ENCODE measurements at regions not wholly inside any gene's neighbourhood (a gene's known extent, or its start where the extent isn't known, plus 50 kb on each side); places are given as distances from the start of the nearest gene placed in this dataset.

- no peak for DNase-seq (ENCODE audit: extremely low read depth in 1 of 2, low read depth in 1 of 2)
Measured at GRCh38 chr14:39851202-39851601, 419.0 kb upstream of the FBXO33 start.

- no peak for DNase-seq (ENCODE audit: extremely low read depth in 1 of 2, low read depth in 1 of 2)
Measured at GRCh38 chr14:39847852-39848251, 415.6 kb upstream of the FBXO33 start.

GRCh38 chr14:39847194-39847593 is 415.0 kb upstream of the FBXO33 start:
- DNase-seq (ENCODE audit: extremely low read depth in 1 of 2, low read depth in 1 of 2) = no peak

GRCh38 chr14:39843881-39844280 is 411.6 kb upstream of the FBXO33 start:
- DNase-seq (ENCODE audit: extremely low read depth in 1 of 2, low read depth in 1 of 2) = no peak

- DNase-seq (ENCODE audit: extremely low read depth in 1 of 2, low read depth in 1 of 2) = no peak
Measured at GRCh38 chr14:39841088-39841487, 408.9 kb upstream of the FBXO33 start.

- no peak for DNase-seq (ENCODE audit: extremely low read depth in 1 of 2, low read depth in 1 of 2)
Measured at GRCh38 chr14:39827901-39828655, 395.8 kb upstream of the FBXO33 start.

- no peak for DNase-seq (ENCODE audit: extremely low read depth in 1 of 2, low read depth in 1 of 2)
Measured at GRCh38 chr14:39812532-39813320, 380.5 kb upstream of the FBXO33 start.

- DNase-seq (ENCODE audit: extremely low read depth in 1 of 2, low read depth in 1 of 2) = no peak
Measured at GRCh38 chr14:39807271-39807670, 375.0 kb upstream of the FBXO33 start.

- DNase-seq (ENCODE audit: extremely low read depth in 1 of 2, low read depth in 1 of 2) = no peak
Measured at GRCh38 chr14:39784461-39784860, 352.2 kb upstream of the FBXO33 start.

- no peak for DNase-seq (ENCODE audit: extremely low read depth in 1 of 2, low read depth in 1 of 2)
Measured at GRCh38 chr14:39781466-39781865, 349.2 kb upstream of the FBXO33 start.

- DNase-seq (ENCODE audit: extremely low read depth in 1 of 2, low read depth in 1 of 2) = no peak
Measured at GRCh38 chr14:39773387-39774126, 341.3 kb upstream of the FBXO33 start.

GRCh38 chr14:39772627-39773026 is 340.4 kb upstream of the FBXO33 start:
- no peak for DNase-seq (ENCODE audit: extremely low read depth in 1 of 2, low read depth in 1 of 2)

GRCh38 chr14:39768589-39768988 is 336.4 kb upstream of the FBXO33 start:
- no peak for DNase-seq (ENCODE audit: extremely low read depth in 1 of 2, low read depth in 1 of 2)

- no peak for DNase-seq (ENCODE audit: extremely low read depth in 1 of 2, low read depth in 1 of 2)
Measured at GRCh38 chr14:39766397-39767000, 334.3 kb upstream of the FBXO33 start.

- no peak for DNase-seq (ENCODE audit: extremely low read depth in 1 of 2, low read depth in 1 of 2)
Measured at GRCh38 chr14:39765676-39766075, 333.4 kb upstream of the FBXO33 start.

GRCh38 chr14:39763402-39763890 is 331.2 kb upstream of the FBXO33 start:
- no peak for DNase-seq (ENCODE audit: extremely low read depth in 1 of 2, low read depth in 1 of 2)

- peak in 1 of 2 donors; percentile 28 for DNase-seq (ENCODE audit: extremely low read depth in 1 of 2, low read depth in 1 of 2)
Measured at GRCh38 chr14:39762576-39763401, 330.6 kb upstream of the FBXO33 start.

- DNase-seq (ENCODE audit: extremely low read depth in 1 of 2, low read depth in 1 of 2) = no peak
Measured at GRCh38 chr14:39755269-39755878, 323.1 kb upstream of the FBXO33 start.

- DNase-seq (ENCODE audit: extremely low read depth in 1 of 2, low read depth in 1 of 2) = no peak
Measured at GRCh38 chr14:39740454-39740853, 308.2 kb upstream of the FBXO33 start.

- DNase-seq (ENCODE audit: extremely low read depth in 1 of 2, low read depth in 1 of 2) = no peak
Measured at GRCh38 chr14:39739796-39740195, 307.6 kb upstream of the FBXO33 start.
